K562 (cell line): ENCODE measurements at regions not wholly inside any gene's neighbourhood (a gene's known extent, or its start where the extent isn't known, plus 50 kb on each side); places are given as distances from the start of the nearest gene placed in this dataset.

Experiments used
- EHMT2 ChIP-seq: fragments of 450-650 bp; IDR thresholded peaks from 2 replicates; pipeline ENCODE4 v1.6.1; 2018; ENCODE audit warnings: antibody characterized with exemption
- KDM4B ChIP-seq, 2 experiments: fragments of 450-650 bp in 1 of 2; sonication (generic) in 1 of 2; IDR thresholded peaks; 2 replicates each; pipeline ENCODE4 v1.6.1; 2016 to 2017; ENCODE audit warnings: borderline replicate concordance in 2 of 2, antibody characterized with exemption in 1 of 2, low read depth in 1 of 2, mild to moderate bottlenecking in 1 of 2
- SIN3A ChIP-seq, 2 experiments: fragments of 150-350 bp in 1 of 2; IDR thresholded peaks; 2 replicates each; pipeline ENCODE4 v1.6.1; 2011 to 2016; ENCODE audit warnings: borderline replicate concordance in 2 of 2, low read depth in 2 of 2, low read length in 2 of 2, mild to moderate bottlenecking in 2 of 2, moderate library complexity in 2 of 2; ENCODE audit not compliant: control insufficient read depth in 1 of 2

DNA sequence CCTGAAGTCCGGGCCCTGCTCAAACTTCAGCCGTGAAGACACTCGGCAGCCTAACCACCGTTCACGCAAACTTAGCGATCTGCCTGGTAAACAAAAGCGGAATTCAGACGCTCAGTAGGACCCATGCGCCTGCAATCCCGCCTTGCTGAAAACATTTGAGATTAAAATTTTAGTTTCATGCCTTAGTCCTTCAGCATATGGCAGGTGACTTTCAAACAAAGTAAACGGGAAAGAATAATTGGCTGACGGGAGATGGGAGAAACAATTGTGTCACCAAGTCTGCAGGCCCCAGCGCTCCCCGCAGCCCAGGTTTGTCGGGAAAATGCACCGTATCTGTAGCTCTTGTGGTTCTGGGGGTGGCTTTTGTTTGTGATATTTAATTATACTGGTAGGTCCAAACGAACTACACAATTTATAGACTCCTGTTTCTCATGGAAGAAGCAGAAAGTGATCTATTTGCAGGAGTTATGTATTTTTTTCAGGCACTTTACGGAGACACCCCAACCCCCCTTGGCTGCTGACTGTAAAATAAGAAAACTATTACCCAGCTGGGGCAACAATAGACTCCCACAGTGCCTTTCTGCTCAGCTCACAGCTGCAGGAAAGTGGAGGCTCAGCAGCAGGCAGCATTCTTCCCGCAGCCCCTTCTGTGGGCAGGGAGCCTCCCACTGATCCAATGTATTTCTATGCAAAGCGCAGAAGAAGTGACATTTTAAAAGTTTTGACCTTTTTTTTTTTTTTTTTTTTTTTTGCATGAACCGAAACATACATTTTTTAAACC, 94.8 kb downstream of the SOX1 start:
- TF ChIP-seq SIN3A (IDR thresholded peaks at IDR 0.05; ENCODE audit: borderline replicate concordance in 2 of 2, control insufficient read depth in 1 of 2, low read depth in 2 of 2, low read length in 2 of 2) (no peak), EHMT2 (no peak), KDM4B (IDR thresholded peaks at IDR 0.05; ENCODE audit: borderline replicate concordance in 2 of 2, low read depth in 1 of 2) (no peak)
